Midbrain (tissue), 1 donor: ENCODE measurements at regions not wholly inside any gene's neighbourhood (a gene's known extent, or its start where the extent isn't known, plus 50 kb on each side); places are given as distances from the start of the nearest gene placed in this dataset.
"Not testable (repeated sequence)": the region's sequence is repeated elsewhere in the genome, so short reads cannot be mapped to it uniquely, and the experiment has no call there.

ENCODE experiments used
- DNase-seq: peaks from one replicate; lab custom pipeline; 2025; lab: John Stamatoyannopoulos, UW

GRCh38 chr18:59038295-59039039 is 101.2 kb upstream of the SEC11C start:
- DNase-seq, result no peak

GRCh38 chr18:59039040-59039320 is 100.7 kb upstream of the SEC11C start:
- DNase-seq, result not testable (repeated sequence)

GRCh38 chr18:59039449-59039848 is 100.2 kb upstream of the SEC11C start:
- no peak for DNase-seq

- DNase-seq, result no peak
These were observed 98.9 kb upstream of the SEC11C start for GRCh38 chr18:59040770-59041148.

GRCh38 chr18:59041296-59041695 is 98.4 kb upstream of the SEC11C start:
- DNase-seq, result no peak

GRCh38 chr18:59041819-59042815 is 97.6 kb upstream of the SEC11C start:
- DNase-seq, result peak; percentile 37

GRCh38 chr18:59044855-59045254 is 94.8 kb upstream of the SEC11C start:
- no peak for DNase-seq

- DNase-seq, result no peak
These were observed 92.2 kb upstream of the SEC11C start for GRCh38 chr18:59047321-59048047.

GRCh38 chr18:59048048-59048363 is 91.7 kb upstream of the SEC11C start:
- no peak for DNase-seq

GRCh38 chr18:59048378-59048777 is 91.3 kb upstream of the SEC11C start:
- DNase-seq, result no peak

GRCh38 chr18:59049721-59050660 is 89.7 kb upstream of the SEC11C start:
- no peak for DNase-seq

- no peak for DNase-seq
These were observed 89.0 kb upstream of the SEC11C start for GRCh38 chr18:59050661-59051057.

- DNase-seq, result no peak
These were observed 88.1 kb upstream of the SEC11C start for GRCh38 chr18:59051470-59052165.

GRCh38 chr18:59052965-59053820 is 86.5 kb upstream of the SEC11C start:
- DNase-seq, result no peak

GRCh38 chr18:59054496-59055287 is 85.0 kb upstream of the SEC11C start:
- no peak for DNase-seq

GRCh38 chr18:59055345-59056032 is 84.2 kb upstream of the SEC11C start:
- no peak for DNase-seq

GRCh38 chr18:59056706-59057492 is 82.8 kb upstream of the SEC11C start:
- DNase-seq, result peak; percentile 86

GRCh38 chr18:59057493-59057795 is 82.2 kb upstream of the SEC11C start:
- no peak for DNase-seq
